NCI-H524 treated with DMSO at 0.1 percent for 48 hours (cell line): ENCODE measurements at regions not wholly inside any gene's neighbourhood (a gene's known extent, or its start where the extent isn't known, plus 50 kb on each side); places are given as distances from the start of the nearest gene placed in this dataset.

Experiments
- DNase-seq: peaks from one replicate; lab custom pipeline; 2025; lab: John Stamatoyannopoulos, UW

DNA sequence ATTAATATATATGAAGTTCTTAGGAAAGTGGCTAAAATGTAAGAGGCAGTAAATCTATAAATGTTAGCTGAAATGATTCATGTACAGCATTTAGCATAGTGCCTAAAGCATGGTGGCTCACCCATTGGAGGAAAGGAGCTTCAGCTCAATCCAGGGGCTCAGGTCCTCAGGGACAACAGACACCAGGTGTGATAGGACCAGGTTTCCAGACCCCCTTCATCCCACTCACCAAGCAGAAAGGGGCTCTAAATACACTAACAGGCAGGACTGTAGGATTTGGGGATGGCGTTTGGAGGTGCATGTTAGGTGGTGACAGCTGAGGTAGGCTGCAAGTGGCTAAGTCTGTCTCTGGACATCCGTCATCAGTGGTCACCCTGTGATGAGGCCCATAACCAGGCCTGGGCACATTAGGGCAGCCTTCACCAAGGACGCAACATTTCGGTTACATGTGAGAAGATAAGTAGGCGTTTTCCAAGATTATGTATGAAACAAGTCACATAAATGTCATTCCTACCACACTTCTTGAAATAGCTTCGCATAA lies 233.1 kb downstream of the C1orf94 start:
- no peak for DNase-seq

GRCh38 chr1:34412598-34413370 lies 236.1 kb downstream of the C1orf94 start:
- DNase-seq = no peak

DNA sequence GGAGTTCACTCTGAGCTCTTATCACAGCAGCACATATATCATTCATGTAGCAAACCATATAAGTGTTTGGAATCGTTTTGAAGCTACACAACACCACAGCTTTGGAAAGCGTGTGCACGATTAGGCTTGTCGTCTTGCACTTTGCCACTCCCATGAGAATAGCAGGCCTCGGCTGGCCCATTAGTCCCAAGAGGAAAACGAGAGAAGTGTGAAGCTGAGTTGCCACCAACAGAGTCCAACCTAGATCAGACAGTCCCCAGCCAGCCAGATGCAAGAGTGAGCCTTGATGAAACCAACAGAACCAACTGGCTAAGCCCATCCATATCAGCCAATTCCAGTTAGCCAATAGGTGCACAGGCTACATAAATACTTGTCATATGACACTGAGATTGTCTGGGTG lies 238.4 kb downstream of the C1orf94 start:
- no peak for DNase-seq

- no peak for DNase-seq
Observed at GRCh38 chr1:34418166-34418565, 241.5 kb downstream of the C1orf94 start.

DNA sequence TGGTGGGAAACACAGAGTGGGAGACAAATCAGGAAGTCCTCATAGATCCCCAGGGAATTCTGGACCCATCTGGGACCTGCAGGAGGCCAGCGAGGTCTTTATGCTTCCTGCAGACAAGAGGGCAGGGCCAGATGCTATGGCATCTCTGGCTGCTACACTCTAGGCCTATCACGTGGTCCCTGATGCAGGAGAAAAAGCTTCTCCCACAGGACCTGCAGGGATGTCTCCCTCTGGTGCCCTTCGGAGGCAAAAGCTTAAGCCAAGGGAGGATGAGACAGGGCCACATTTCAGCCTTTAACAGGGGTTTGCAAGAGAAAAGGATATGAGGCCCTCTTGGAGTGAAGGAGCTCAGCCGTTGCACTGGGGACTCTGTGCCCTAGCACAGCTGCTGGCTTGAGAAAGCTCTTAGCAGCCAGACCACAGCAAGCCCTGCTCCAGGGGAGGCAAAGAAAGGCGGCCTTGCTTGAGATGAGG lies 243.0 kb downstream of the C1orf94 start:
- DNase-seq = peak; percentile 83

DNA sequence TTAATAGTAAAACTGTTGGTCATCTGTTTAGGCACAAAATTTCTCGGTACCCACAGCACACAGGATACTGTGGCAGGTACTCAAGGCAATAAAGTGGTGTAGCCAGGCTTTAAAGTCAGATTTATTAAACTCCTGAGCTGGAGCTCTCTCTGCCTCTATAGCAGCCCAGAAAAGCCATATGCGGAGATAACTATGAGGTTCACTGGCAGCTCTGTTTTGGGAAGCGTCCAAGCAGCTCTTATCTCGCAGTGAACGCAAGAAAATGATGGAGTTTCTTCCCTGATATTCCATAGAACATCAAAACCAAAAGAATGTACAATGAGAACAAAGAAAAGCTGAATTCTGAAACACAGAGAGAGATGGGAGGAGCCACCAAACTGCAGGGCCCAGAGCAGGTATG lies 248.3 kb downstream of the C1orf94 start:
- no peak for DNase-seq

DNA sequence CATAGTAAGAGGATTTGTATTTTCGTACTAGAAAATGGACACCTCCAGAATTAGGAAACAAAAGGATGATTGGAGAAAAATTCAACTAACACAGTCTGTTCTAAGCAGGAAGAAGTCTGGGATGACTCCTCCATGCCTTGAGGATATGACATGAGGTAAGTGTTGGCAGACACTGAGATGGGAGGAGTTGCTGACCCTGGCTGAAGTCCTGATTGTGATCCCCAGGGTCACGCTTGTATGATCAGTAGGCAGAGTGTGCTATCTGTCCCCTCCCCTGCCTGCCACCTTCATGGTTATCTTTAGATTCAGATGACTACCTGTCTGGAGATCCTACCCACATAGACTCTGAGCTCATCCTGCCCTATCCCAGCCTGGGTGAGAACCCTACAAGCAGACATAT lies 249.1 kb downstream of the C1orf94 start:
- no peak for DNase-seq

DNA sequence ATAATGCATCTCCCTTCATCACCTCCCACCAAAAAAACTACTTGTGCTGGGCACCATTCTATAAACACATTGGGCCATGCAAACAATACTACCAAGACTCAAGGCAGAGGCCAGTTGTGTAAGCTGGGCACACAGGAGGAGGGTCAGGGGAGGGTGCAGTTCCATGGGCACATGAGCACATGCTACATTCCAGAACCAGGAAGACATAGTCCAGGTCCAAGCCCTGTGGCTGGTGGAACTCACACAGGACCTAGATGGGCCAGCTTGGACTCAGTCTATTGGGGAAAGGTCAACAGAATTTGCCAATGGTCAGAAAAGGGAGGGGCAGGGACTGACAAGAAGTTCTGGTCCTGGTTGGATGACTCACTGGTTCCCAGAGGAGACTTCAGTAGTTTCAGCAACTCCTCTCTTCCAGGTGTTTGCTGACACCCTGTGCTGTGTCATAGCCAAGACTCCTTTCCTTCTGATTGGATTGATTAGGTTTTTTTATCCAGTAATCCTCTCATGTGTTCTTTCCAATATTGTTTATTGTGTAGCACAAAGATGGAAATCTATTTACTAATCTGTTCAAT lies 249.7 kb downstream of the C1orf94 start:
- DNase-seq = no peak

DNA sequence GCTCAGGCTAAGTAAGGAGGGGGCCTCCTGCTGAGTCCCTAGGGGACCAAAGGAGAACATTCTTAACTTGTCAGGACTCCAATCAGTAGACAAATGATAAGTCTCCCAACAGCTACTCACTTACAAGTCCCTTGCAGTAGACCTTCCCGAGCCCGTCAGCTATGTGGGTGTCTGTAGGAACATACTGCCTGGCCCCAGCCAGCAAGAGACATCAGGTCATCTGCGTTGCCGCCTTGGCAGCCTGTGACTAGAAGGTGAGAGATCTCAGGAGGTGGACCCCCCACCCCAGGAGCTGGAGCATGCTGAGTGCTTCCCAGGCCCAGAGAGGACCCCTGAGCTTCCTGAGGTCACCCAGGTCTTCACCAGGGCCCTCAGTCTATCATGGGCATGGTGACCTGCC lies 250.5 kb downstream of the C1orf94 start:
- no peak for DNase-seq

DNA sequence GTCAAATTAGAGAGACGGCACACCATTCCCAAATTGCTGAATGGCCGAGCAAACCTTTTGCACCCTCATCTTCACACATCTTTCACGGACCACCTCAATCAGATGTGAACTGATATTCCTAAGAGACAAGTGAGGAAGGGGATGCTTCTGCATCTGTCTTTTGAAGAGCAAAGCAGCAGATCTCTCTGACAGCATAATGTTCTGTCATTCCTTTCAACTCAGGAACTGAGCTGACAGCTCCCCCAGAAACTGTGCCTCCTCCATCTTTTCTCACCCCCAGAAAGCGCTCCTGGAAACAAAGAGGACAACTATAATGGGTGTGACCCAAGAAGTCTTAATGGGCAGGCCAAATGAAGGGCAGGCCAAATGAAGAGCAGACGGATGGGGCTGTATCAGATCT lies 256.4 kb downstream of the C1orf94 start:
- DNase-seq = no peak

DNA sequence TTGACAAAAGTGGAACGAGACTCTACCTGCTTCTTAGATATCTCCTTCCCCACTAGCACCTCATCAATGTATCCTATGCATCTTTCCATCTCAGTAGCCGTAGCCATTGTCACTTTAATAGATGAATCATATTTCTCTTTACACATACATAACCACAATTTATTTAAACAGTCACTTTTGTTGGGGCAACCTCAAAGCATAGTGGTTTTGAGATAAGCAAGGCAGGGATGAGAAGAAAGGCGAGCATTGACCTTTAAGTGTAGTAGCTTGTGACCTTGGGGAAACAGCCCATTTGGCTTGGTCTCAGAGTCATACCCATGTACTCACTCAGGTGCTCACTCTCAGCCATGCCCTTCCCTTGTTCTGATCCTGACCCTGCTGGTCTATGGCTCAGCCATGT lies 260.1 kb downstream of the C1orf94 start:
- DNase-seq = no peak

DNA sequence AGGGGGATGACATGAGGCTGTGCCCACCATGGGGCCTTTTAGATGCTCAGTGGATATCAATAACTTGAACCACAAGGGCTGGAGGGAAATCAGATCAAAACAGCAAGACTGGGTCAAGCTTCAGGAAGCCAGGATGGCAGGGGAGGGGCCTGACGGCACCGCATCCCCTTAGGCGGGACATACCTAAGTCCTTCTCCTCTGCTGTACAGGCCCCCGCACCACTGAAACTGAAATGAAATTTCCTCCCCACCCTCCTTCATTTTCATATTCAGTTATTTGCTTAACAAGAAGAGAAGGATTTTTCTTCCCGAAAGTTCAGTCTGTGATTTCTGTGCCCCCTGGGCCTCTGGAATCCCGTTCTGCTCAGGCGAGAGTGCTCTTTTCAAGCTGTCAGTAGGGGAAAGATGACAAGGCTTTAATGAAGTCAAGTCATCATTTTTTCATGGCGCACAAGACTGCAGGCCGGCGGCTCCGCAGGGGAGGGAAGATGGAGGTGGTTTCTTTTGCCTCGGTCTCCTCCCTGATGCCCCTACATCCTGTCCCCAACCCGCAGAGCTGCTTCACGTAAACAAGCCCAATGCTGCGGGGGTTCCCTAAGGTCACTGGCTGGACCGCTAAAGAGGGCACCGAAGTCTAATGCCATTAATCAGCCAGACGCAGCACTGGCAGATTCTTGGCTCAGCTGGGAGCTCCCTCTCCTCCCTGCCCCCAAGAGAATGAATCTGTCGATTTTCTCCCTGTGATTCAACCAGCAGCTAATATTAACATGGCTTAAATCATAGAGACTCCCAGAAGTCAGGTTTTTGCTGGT lies 264.8 kb downstream of the C1orf94 start:
- no peak for DNase-seq

DNA sequence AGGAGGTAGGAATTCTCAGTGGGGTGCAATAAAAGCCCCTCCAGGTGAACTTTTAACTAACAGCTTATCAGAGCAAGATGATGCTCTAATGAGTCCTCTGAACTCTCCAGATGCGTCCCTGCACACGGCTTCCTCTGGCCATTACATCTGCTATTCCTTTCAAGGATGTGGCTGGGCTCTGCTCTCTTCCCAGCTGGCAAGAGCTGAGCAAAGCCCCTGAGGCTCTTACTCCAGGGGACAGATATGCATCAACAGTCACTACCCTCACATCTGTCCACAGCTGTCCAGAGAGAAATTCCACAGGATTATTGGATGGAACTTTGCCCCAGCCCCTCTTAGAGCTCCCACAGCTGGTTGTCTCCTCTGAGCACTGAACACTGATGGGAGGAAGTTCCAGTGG lies 267.8 kb downstream of the C1orf94 start:
- no peak for DNase-seq

DNA sequence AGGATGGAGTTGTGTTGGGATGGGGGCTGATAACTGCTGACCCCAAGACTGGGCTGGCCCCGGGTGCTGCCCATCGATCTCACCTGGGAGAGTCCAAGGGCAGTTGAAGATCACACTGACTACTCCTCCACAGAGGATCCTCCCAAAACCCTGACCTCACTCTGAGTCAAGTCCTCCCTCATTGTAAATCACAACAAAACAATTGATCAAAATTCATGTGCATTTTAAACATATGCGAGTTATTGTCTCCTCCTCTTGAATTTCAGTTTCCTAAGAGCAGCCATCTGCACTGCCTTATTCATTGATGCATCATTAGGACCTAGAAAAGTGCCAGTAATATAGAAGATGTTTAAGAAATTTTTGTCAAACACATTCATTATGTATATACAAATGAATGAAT lies 273.6 kb downstream of the C1orf94 start:
- DNase-seq = no peak

DNA sequence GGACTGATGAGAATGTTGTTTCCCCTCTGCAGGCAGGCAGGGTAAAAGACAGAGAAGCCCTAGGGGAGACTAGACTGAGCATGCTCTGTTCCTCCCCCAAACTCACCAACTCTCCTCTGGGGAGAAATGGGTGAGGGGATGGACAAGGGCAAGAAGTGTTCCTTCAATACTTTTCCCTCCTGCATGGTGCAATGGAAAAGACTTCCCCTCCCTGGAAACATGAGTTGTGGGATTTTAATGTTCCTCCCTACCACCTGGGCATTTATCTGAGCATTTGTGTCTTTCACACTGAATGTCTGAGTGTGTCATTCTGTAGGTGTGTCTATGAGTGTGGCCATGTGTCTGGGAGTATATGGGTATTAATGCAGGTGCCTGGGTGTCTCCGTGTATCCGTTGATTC lies 275.7 kb downstream of the C1orf94 start:
- DNase-seq = no peak

DNA sequence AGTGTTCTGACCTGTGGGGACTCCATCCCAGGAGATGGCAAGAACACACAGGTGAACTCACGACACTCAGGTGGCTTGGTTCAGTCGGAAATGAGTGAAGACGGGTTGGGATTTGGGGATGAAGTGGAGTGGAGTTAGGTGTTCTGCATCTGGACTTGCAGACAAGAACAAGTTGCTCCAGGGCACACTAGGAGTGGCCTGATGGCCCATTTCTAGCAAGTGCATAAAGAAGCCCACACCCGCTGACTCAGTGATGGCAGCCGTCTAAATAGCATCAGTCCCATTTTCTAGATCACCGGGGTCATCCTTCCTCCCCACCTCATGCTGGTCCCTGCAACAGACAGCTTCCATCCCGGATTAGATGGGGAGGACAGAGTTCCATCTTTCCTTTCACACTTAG lies 278.4 kb downstream of the C1orf94 start:
- DNase-seq = no peak

GRCh38 chr1:34460193-34460592 lies 283.5 kb downstream of the C1orf94 start:
- DNase-seq = peak; percentile 0

DNA sequence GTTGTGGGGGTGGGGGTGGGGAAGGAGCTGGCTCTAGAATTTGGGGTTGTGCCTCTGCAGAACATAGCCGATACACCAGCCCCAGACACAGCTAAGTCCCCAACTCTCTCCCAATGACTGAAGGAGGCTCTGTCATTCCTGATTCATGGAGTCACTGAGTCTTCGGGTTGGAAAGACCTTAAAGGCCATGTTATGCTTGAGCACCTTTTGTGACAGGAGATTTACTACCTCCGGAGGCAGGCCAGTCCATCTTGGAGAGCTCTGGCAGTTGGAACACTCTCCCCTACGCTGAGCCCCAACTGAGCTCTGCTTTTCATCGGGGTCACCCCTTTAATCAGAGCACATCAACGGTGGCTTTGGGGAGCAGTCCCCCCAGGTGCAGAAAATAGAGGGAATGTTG lies 284.4 kb upstream of the GJB5 start:
- no peak for DNase-seq

- DNase-seq = no peak
Observed at GRCh38 chr1:34474566-34474965, 280.3 kb upstream of the GJB5 start.

GRCh38 chr1:34476371-34476770 lies 278.5 kb upstream of the GJB5 start:
- DNase-seq = no peak

- no peak for DNase-seq
Observed at GRCh38 chr1:34477632-34478141, 277.2 kb upstream of the GJB5 start.

GRCh38 chr1:34478515-34479076 lies 276.3 kb upstream of the GJB5 start:
- DNase-seq = no peak
